OCI-LY7 (cell line): ENCODE measurements at regions not wholly inside any gene's neighbourhood (a gene's known extent, or its start where the extent isn't known, plus 50 kb on each side); places are given as distances from the start of the nearest gene placed in this dataset.

ENCODE experiments used
- BruUV-seq: library from RNA; stranded (reverse); fragments of 400-500 nt; replicated peaks from 2 replicates; lab custom pipeline; 2021; lab: Mats Ljungman, UMichigan
- CTCF ChIA-PET: fragments of 300-600 bp; sonication (Branson Sonifier 250); formaldehyde crosslinking; loops from one replicate; lab custom pipeline; 2022; ENCODE audit warnings: antibody characterized with exemption; ENCODE audit not compliant: unreplicated experiment; lab: Charles Lee
- POLR2A ChIA-PET: fragments of 300-600 bp; sonication (Branson Sonifier 250); formaldehyde crosslinking; loops from one replicate; lab custom pipeline; 2022; ENCODE audit warnings: antibody characterized with exemption; lab: Charles Lee
- DNase-seq: peaks from one replicate; pipeline ENCODE4 v3.0.0-alpha.2; 2015; ENCODE audit warnings: low spot score
- H2AFZ ChIP-seq: fragments of 200-600 bp; sonication (generic), shearing (Covaris generic); 2 replicates; pipeline ENCODE4 v1.6.1; 2014; ENCODE audit warnings: mild to moderate bottlenecking, antibody characterized with exemption, low read length, moderate library complexity
- H3K27ac ChIP-seq: fragments of 200-600 bp; sonication (generic); 2 replicates; pipeline ENCODE4 v1.5.1; 2014; ENCODE audit warnings: mixed run types, low read depth, mild to moderate bottlenecking, moderate library complexity, low read length, inconsistent platforms; ENCODE audit not compliant: poor library complexity, severe bottlenecking
- H3K36me3 ChIP-seq: fragments of 200-600 bp; sonication (generic); 2 replicates; pipeline ENCODE4 v1.6.1; 2014; ENCODE audit warnings: mild to moderate bottlenecking, antibody characterized with exemption, low read length, moderate library complexity, mixed read lengths; ENCODE audit not compliant: insufficient read depth
- H3K4me1 ChIP-seq: fragments of 200-600 bp; sonication (generic); 2 replicates; pipeline ENCODE4 v1.5.1; 2014; ENCODE audit warnings: mild to moderate bottlenecking, low read length; ENCODE audit not compliant: insufficient read depth, poor library complexity, severe bottlenecking
- H3K4me2 ChIP-seq: fragments of 200-600 bp; sonication (generic); 2 replicates; pipeline ENCODE4 v1.6.1; 2014; ENCODE audit warnings: mild to moderate bottlenecking, low read length
- H3K4me3 ChIP-seq: fragments of 200-600 bp; sonication (generic); 2 replicates; pipeline ENCODE4 v1.5.1; 2014; ENCODE audit warnings: mild to moderate bottlenecking, low read depth, low read length; ENCODE audit not compliant: poor library complexity, severe bottlenecking
- H3K79me2 ChIP-seq: fragments of 200-600 bp; sonication (generic); 2 replicates; pipeline ENCODE4 v1.6.1; 2016; ENCODE audit warnings: low read depth, mild to moderate bottlenecking, low read length, moderate library complexity, mixed read lengths; ENCODE audit not compliant: insufficient read depth
- H3K9me2 ChIP-seq: fragments of 200-600 bp; sonication (generic); 2 replicates; pipeline ENCODE4 v1.6.1; 2016; ENCODE audit warnings: mild to moderate bottlenecking, low read length, mixed read lengths; ENCODE audit not compliant: insufficient read depth
- H3K9me3 ChIP-seq: fragments of 200-600 bp; sonication (generic); 2 replicates; pipeline ENCODE4 v1.6.1; 2014; ENCODE audit warnings: mild to moderate bottlenecking, mixed run types, low read length, mixed read lengths
- H4K20me1 ChIP-seq: fragments of 200-600 bp; sonication (generic); 2 replicates; pipeline ENCODE4 v1.6.1; 2014; ENCODE audit warnings: mild to moderate bottlenecking, antibody characterized with exemption, low read length, moderate library complexity, mixed read lengths; ENCODE audit not compliant: insufficient read depth
- CTCF ChIP-seq: fragments of 200-600 bp; sonication (generic); conservative IDR thresholded peaks from 2 replicates; pipeline ENCODE4 v1.5.1; 2014; ENCODE audit warnings: mild to moderate bottlenecking, antibody characterized with exemption, low read length, moderate library complexity, mixed read lengths
- EZH2phosphoT487 ChIP-seq: fragments of 200-600 bp; sonication (generic); IDR thresholded peaks from 2 replicates; pipeline ENCODE4 v1.6.1; 2018; ENCODE audit warnings: low read depth, borderline replicate concordance, mild to moderate bottlenecking, mixed run types, antibody characterized with exemption, low read length, moderate library complexity, mixed read lengths
- intact Hi-C: fragments of 100-400 bp; cut with micrococcal nuclease; formaldehyde crosslinking; loops from one replicate; pipeline ENCODE4 v1.10.0; 2022; ENCODE audit not compliant: unreplicated experiment

GRCh38 chr1:5648410-5649165 is 343.6 kb downstream of the NPHP4 start:
- CTCF ChIA-PET, result no interaction called here
- POLR2A ChIA-PET, result no interaction called here
- BruUV-seq, result no TSS peak

GRCh38 chr1:5647234-5647633 is 345.0 kb downstream of the NPHP4 start:
- intact Hi-C loops, result no loop called here
- ChIA-PET POLR2A (interaction anchor here (0.6 kb wide), 1 partner anchor 25 kb away, joined by 3 read pairs; no protein-coding TSS in a partner anchor), CTCF (interaction anchor here (0.5 kb wide), 1 partner anchor 86 kb away, joined by 3 read pairs; no protein-coding TSS in a partner anchor)
- H3K4me2 ChIP-seq, result no peak overlapping the region
- H3K27ac ChIP-seq, result no peak overlapping the region
- no peaks in the 10 kb centered on the region for H3K36me3 ChIP-seq
- H3K9me2 ChIP-seq, result no peaks in the 10 kb centered on the region
- TF ChIP-seq CTCF, result no peak
- no peak for TF ChIP-seq EZH2phosphoT487
- H3K4me1 ChIP-seq, result no peaks in the 10 kb centered on the region
- H3K4me3 ChIP-seq, result no peak overlapping the region
- no peaks in the 10 kb centered on the region for H3K79me2 ChIP-seq
- no peak for DNase-seq
- H3K9me3 ChIP-seq, result no peaks in the 10 kb centered on the region
- no TSS peak for BruUV-seq
- no peaks in the 10 kb centered on the region for H4K20me1 ChIP-seq
- H2AFZ ChIP-seq, result no peak overlapping the region

More at GRCh38 chr1:5648410-5649165, 343.6 kb downstream of the NPHP4 start:
- intact Hi-C loops, result no loop called here
- DNase-seq, result peak; percentile 24
- Histone ChIP-seq H3K27ac (no peak overlapping the region), H2AFZ (no peak overlapping the region), H3K9me2 (no peaks in the 10 kb centered on the region), H3K9me3 (no peaks in the 10 kb centered on the region), H3K4me3 (no peak overlapping the region), H3K36me3 (no peaks in the 10 kb centered on the region), H4K20me1 (no peaks in the 10 kb centered on the region), H3K4me2 (no peak overlapping the region), H3K4me1 (no peaks in the 10 kb centered on the region), H3K79me2 (no peaks in the 10 kb centered on the region)
- TF ChIP-seq EZH2phosphoT487 (no peak), CTCF (no peak)

GRCh38 chr1:5646486-5647149 is 345.6 kb downstream of the NPHP4 start:
- intact Hi-C loops, result no loop called here
- H3K4me2 ChIP-seq, result no peak overlapping the region
- POLR2A ChIA-PET, result interaction anchor here (0.6 kb wide), 1 partner anchor 24 kb away, joined by 3 read pairs; no protein-coding TSS in a partner anchor
- CTCF ChIA-PET, result no interaction called here
- H3K36me3 ChIP-seq, result no peaks in the 10 kb centered on the region
- H3K79me2 ChIP-seq, result no peaks in the 10 kb centered on the region
- no peaks in the 10 kb centered on the region for H4K20me1 ChIP-seq
- TF ChIP-seq CTCF (no peak), EZH2phosphoT487 (no peak)
- H3K9me2 ChIP-seq, result no peaks in the 10 kb centered on the region
- H3K27ac ChIP-seq, result no peak overlapping the region
- H3K9me3 ChIP-seq, result no peaks in the 10 kb centered on the region
- DNase-seq, result no peak
- no peaks in the 10 kb centered on the region for H3K4me1 ChIP-seq
- BruUV-seq, result no TSS peak
- no peak overlapping the region for H2AFZ ChIP-seq
- H3K4me3 ChIP-seq, result no peak overlapping the region
